ENCODE measurements at regions not wholly inside any gene's neighbourhood (a gene's known extent, or its start where the extent isn't known, plus 50 kb on each side); places are given as distances from the start of the nearest gene placed in this dataset.

DNA sequence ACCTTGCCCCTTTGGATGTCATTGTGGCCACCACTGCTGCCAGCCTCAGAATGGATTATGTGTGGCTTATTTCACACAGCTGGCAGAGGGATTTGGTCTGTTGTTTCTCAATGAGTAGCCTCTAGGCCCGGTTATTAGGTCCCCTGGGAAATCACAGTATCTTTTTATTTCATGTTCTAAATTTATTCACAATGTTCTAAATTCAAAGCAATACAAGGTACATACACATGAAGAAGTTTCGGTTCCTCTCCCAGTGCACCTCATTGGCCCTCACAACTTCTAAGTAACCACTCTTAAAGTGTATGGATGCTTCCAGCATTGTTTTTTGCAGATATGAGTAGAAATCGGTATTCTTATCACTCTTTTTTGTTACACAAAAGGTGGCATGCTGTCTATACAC is 262.7 kb downstream of the RCHY1 start:
- Histone ChIP-seq H3K27me3 (no peaks in the 10 kb centered on the region), H3K9me3 (no peaks in the 10 kb centered on the region), H3K9ac (ENCODE audit: low read depth in 2 of 2, low read length in 2 of 2) (no peak overlapping the region), H3K27ac (no peak overlapping the region), H3K36me3 (no peaks in the 10 kb centered on the region), H3K4me1 (no peaks in the 10 kb centered on the region), H3K4me3 (no peak overlapping the region)
- no peak for DNase-seq
- intact Hi-C loops (cut with DNase I): no loop called here
- TF ChIP-seq, protein P1, sequence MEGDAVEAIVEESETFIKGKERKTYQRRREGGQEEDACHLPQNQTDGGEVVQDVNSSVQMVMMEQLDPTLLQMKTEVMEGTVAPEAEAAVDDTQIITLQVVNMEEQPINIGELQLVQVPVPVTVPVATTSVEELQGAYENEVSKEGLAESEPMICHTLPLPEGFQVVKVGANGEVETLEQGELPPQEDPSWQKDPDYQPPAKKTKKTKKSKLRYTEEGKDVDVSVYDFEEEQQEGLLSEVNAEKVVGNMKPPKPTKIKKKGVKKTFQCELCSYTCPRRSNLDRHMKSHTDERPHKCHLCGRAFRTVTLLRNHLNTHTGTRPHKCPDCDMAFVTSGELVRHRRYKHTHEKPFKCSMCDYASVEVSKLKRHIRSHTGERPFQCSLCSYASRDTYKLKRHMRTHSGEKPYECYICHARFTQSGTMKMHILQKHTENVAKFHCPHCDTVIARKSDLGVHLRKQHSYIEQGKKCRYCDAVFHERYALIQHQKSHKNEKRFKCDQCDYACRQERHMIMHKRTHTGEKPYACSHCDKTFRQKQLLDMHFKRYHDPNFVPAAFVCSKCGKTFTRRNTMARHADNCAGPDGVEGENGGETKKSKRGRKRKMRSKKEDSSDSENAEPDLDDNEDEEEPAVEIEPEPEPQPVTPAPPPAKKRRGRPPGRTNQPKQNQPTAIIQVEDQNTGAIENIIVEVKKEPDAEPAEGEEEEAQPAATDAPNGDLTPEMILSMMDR (IDR thresholded peaks at IDR 0.05): no peak

GRCh38 chr4:75249739-75250138 is 264.5 kb downstream of the RCHY1 start:
- peak overlapping the region; percentile 15 to 28 for H3K9ac ChIP-seq (ENCODE audit: low read depth in 2 of 2, low read length in 2 of 2)
- H3K4me1 ChIP-seq: no peaks in the 10 kb centered on the region
- no peaks in the 10 kb centered on the region for H3K27me3 ChIP-seq
- TF ChIP-seq, protein P1 (IDR thresholded peaks at IDR 0.05): no peak
- no peak overlapping the region for H3K4me3 ChIP-seq
- H3K27ac ChIP-seq: peak overlapping the region; percentile 78
- DNase-seq: peak; percentile 34
- H3K36me3 ChIP-seq: no peaks in the 10 kb centered on the region
- no peaks in the 10 kb centered on the region for H3K9me3 ChIP-seq
- intact Hi-C loops (cut with DNase I): no loop called here

DNA sequence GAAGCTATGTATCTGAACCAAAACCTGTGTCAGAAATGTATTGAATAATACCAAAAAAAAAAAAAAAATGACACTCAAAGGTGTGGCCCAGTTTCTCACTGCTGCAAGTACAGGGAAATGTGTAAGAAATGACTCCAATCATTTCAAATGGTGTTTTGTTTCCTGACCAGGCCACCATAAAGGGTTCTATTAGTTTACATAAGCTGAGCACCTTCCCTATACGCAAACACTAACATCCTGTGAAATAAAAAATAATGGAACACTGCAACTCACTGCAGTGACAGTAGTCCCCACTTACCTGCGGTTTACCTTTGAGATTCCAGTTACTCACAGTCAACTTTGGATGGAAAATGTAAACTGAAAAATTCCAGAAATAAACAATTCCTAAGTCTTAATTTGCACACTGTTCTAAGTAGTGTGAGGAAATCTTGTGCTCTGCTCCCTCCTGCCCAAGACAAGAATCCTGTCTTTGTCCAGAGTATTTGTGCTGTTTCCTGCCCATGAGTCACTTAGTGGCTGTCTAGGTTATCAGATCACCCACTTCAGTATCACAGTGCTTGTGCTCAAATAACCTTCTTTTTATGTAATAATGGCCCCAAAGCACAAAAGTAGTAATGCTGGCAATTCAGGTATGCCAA is 265.3 kb downstream of the RCHY1 start:
- intact Hi-C loops (cut with DNase I): no loop called here
- no peaks in the 10 kb centered on the region for H3K9me3 ChIP-seq
- H3K27ac ChIP-seq: peak overlapping the region; percentile 78
- H3K4me1 ChIP-seq: no peaks in the 10 kb centered on the region
- peak overlapping the region in 1 of 2 donors; percentile 16 for H3K9ac ChIP-seq (ENCODE audit: low read depth in 2 of 2, low read length in 2 of 2)
- no peaks in the 10 kb centered on the region for H3K27me3 ChIP-seq
- H3K36me3 ChIP-seq: no peaks in the 10 kb centered on the region
- H3K4me3 ChIP-seq: no peak overlapping the region
- TF ChIP-seq, protein P1 (IDR thresholded peaks at IDR 0.05): no peak
- DNase-seq: no peak

GRCh38 chr4:75244325-75244724 is 269.9 kb downstream of the RCHY1 start:
- Histone ChIP-seq H3K4me1 (peaks cover 3% of the 10 kb centered on the region), H3K36me3 (no peaks in the 10 kb centered on the region), H3K27me3 (no peaks in the 10 kb centered on the region), H3K9me3 (no peaks in the 10 kb centered on the region), H3K9ac (ENCODE audit: low read depth in 2 of 2, low read length in 2 of 2) (peak overlapping the region in 1 of 2 donors; percentile 19), H3K27ac (peak overlapping the region; percentile 47), H3K4me3 (no peak overlapping the region)
- intact Hi-C loops (cut with DNase I): no loop called here
- peak; percentile 77 for DNase-seq
- TF ChIP-seq, protein P1 (IDR thresholded peaks at IDR 0.05): no peak

DNA sequence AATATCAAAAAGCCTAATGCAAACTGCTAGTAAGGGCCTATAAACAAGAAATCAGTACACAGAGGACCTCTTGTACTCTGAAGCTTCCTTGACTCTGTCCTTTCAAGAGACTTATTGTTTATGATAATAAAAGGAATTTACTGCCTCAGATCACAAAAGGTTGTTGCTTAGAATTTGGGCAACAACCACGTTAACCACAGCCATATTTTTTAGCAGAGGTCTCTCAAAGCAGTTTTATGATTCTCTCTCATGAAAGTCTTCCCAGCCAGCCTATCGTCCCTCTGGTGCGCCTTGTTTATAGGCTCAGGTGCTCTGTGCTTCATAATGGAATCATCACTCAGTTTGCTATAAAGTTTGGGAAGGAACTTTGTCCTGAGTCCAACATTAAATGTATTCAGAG is 270.6 kb downstream of the RCHY1 start:
- Histone ChIP-seq H3K9ac (ENCODE audit: low read depth in 2 of 2, low read length in 2 of 2) (no peak overlapping the region), H3K4me3 (no peak overlapping the region), H3K4me1 (peaks cover 3% of the 10 kb centered on the region), H3K27ac (peak overlapping the region; percentile 47), H3K36me3 (no peaks in the 10 kb centered on the region), H3K27me3 (no peaks in the 10 kb centered on the region), H3K9me3 (no peaks in the 10 kb centered on the region)
- intact Hi-C loops (cut with DNase I): no loop called here
- TF ChIP-seq, protein P1 (IDR thresholded peaks at IDR 0.05): no peak
- DNase-seq: peak; percentile 43
